ENCODE measurements at regions not wholly inside any gene's neighbourhood (a gene's known extent, or its start where the extent isn't known, plus 50 kb on each side); places are given as distances from the start of the nearest gene placed in this dataset.

DNA sequence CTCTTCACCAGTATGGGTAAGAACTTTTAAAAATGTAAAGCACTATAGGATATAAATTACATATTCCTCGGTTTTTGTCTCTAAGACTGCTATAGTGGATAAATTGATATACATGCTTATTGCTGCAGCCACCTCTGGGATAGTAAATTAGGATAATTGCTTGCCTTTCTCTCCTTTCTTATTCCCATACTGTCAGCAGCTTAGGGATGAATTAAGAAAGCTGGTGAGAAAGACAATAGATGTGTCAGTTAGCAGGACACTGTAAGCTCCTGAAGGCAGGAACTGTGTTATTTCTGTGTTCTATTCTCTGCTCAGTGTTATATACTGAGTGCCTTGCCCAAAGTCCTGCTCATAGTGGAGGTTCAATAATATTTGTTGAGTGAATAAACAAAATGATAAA is 828.6 kb upstream of the ACVR2A start:
- no peak overlapping the region for H3K27ac ChIP-seq (ENCODE audit: low read depth)
- Mint-ChIP-seq H3K27ac (no peak overlapping the region), H3K27me3 (ENCODE audit: insufficient read depth, low read depth, poor library complexity) (no peaks in the 10 kb centered on the region), H3K4me3 (no peak overlapping the region), H3K36me3 (ENCODE audit: low read depth) (peaks cover 3% of the 10 kb centered on the region; the same call in 1 of the 3 replicates), H3K4me1 (peaks cover 7% of the 10 kb centered on the region), H3K9me3 (no peaks in the 10 kb centered on the region; the same call in 2 of the 3 replicates)
- no peaks in the 10 kb centered on the region for H3K79me2 ChIP-seq (replicated peaks; ENCODE audit: insufficient read depth)
- no peak overlapping the region for H3K4me3 ChIP-seq
- H3K27me3 ChIP-seq (ENCODE audit: insufficient read depth) = no peaks in the 10 kb centered on the region
- H3F3A ChIP-seq (replicated peaks; ENCODE audit: low read depth) = no peaks in the 10 kb centered on the region
- no peak for DNase-seq (ENCODE audit: low spot score)
- H3K36me3 ChIP-seq (ENCODE audit: insufficient read depth) = 0 out of 2 replicates have a peak, but pooled peaks cover 3% of the 10 kb centered on the region
- TF ChIP-seq, protein P1, sequence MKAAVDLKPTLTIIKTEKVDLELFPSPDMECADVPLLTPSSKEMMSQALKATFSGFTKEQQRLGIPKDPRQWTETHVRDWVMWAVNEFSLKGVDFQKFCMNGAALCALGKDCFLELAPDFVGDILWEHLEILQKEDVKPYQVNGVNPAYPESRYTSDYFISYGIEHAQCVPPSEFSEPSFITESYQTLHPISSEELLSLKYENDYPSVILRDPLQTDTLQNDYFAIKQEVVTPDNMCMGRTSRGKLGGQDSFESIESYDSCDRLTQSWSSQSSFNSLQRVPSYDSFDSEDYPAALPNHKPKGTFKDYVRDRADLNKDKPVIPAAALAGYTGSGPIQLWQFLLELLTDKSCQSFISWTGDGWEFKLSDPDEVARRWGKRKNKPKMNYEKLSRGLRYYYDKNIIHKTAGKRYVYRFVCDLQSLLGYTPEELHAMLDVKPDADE (IDR thresholded peaks at IDR 0.05) = no peak
- TF ChIP-seq ZNF331 (CRISPR knock-in tag; IDR thresholded peaks at IDR 0.05; ENCODE audit: low read depth) (no peak), EZH2 (IDR thresholded peaks at IDR 0.05; ENCODE audit: low read depth, unreplicated experiment) (no peak), STAT1 (IDR thresholded peaks at IDR 0.05; ENCODE audit: unreplicated experiment) (no peak), ZNF462 (CRISPR knock-in tag; IDR thresholded peaks at IDR 0.05) (no peak), ZNF114 (CRISPR knock-in tag; IDR thresholded peaks at IDR 0.05) (no peak), EZH2phosphoT487 (IDR thresholded peaks at IDR 0.05; ENCODE audit: unreplicated experiment) (no peak), CREB1 (CRISPR knock-in tag; IDR thresholded peaks at IDR 0.05; ENCODE audit: low read depth) (no peak), NANOG (IDR thresholded peaks at IDR 0.05; ENCODE audit: borderline replicate concordance) (no peak), POLR2AphosphoS5 (IDR thresholded peaks at IDR 0.05; ENCODE audit: low read depth) (no peak), JUNB (IDR thresholded peaks at IDR 0.05; ENCODE audit: unreplicated experiment) (no peak)
- TF ChIP-seq, protein P2, sequence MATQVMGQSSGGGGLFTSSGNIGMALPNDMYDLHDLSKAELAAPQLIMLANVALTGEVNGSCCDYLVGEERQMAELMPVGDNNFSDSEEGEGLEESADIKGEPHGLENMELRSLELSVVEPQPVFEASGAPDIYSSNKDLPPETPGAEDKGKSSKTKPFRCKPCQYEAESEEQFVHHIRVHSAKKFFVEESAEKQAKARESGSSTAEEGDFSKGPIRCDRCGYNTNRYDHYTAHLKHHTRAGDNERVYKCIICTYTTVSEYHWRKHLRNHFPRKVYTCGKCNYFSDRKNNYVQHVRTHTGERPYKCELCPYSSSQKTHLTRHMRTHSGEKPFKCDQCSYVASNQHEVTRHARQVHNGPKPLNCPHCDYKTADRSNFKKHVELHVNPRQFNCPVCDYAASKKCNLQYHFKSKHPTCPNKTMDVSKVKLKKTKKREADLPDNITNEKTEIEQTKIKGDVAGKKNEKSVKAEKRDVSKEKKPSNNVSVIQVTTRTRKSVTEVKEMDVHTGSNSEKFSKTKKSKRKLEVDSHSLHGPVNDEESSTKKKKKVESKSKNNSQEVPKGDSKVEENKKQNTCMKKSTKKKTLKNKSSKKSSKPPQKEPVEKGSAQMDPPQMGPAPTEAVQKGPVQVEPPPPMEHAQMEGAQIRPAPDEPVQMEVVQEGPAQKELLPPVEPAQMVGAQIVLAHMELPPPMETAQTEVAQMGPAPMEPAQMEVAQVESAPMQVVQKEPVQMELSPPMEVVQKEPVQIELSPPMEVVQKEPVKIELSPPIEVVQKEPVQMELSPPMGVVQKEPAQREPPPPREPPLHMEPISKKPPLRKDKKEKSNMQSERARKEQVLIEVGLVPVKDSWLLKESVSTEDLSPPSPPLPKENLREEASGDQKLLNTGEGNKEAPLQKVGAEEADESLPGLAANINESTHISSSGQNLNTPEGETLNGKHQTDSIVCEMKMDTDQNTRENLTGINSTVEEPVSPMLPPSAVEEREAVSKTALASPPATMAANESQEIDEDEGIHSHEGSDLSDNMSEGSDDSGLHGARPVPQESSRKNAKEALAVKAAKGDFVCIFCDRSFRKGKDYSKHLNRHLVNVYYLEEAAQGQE (IDR thresholded peaks at IDR 0.05; ENCODE audit: unreplicated experiment) = no peak
- TF ChIP-seq, protein P3, sequence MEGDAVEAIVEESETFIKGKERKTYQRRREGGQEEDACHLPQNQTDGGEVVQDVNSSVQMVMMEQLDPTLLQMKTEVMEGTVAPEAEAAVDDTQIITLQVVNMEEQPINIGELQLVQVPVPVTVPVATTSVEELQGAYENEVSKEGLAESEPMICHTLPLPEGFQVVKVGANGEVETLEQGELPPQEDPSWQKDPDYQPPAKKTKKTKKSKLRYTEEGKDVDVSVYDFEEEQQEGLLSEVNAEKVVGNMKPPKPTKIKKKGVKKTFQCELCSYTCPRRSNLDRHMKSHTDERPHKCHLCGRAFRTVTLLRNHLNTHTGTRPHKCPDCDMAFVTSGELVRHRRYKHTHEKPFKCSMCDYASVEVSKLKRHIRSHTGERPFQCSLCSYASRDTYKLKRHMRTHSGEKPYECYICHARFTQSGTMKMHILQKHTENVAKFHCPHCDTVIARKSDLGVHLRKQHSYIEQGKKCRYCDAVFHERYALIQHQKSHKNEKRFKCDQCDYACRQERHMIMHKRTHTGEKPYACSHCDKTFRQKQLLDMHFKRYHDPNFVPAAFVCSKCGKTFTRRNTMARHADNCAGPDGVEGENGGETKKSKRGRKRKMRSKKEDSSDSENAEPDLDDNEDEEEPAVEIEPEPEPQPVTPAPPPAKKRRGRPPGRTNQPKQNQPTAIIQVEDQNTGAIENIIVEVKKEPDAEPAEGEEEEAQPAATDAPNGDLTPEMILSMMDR (conservative IDR thresholded peaks at IDR 0.05; ENCODE audit: low read depth in 2 of 2) = no peak
- ATAC-seq = no peak
- H3K4me2 ChIP-seq = no peak overlapping the region
- H4K20me1 ChIP-seq (replicated peaks; ENCODE audit: insufficient read depth) = no peaks in the 10 kb centered on the region
- H2AFZ ChIP-seq = no peak overlapping the region
- peaks cover 14% of the 10 kb centered on the region for H3K4me1 ChIP-seq (ENCODE audit: insufficient read depth)
- no peaks in the 10 kb centered on the region; the same call in 1 of the 2 replicates for H3K9me2 ChIP-seq (ENCODE audit: insufficient read depth)

Measured in GM23338 (cell line).